ENCODE measurements at regions not wholly inside any gene's neighbourhood (a gene's known extent, or its start where the extent isn't known, plus 50 kb on each side); places are given as distances from the start of the nearest gene placed in this dataset.

DNA sequence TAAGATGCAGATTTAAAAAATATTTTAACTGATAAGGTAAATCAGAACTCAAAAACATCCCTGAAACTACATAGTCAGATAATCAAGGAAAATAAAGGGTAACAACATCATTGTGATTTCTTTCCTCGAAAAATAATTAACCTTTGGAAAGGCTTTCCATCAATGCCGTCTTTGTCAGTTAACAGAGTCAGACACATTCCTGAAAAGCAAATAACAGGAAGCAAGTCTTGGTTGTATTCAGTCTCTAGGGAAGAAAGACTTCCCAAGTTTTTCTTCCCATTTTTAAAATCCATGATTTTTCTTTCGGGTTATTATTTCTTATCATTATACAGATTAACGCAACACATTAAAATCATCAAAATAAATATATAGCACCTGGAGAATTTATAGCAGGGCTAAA lies 256.4 kb upstream of the CDH6 start:
- Histone ChIP-seq H3K9me3 (ENCODE audit: control insufficient read depth, insufficient read depth, low read length) (no peaks in the 10 kb centered on the region), H3K27ac (ENCODE audit: low read depth, low read length) (no peak overlapping the region), H3K4me3 (ENCODE audit: low read depth, low read length) (no peak overlapping the region), H3K27me3 (ENCODE audit: control insufficient read depth, insufficient read depth, low read length) (no peaks in the 10 kb centered on the region)
- DNase-seq (ENCODE audit: low read depth, low spot score) = no peak
- no peak for TF ChIP-seq CTCF (IDR thresholded peaks at IDR 0.05; ENCODE audit: low read depth, low read length)
- POLR2A ChIA-PET = no interaction called here
- CTCF ChIA-PET = no interaction called here

DNA sequence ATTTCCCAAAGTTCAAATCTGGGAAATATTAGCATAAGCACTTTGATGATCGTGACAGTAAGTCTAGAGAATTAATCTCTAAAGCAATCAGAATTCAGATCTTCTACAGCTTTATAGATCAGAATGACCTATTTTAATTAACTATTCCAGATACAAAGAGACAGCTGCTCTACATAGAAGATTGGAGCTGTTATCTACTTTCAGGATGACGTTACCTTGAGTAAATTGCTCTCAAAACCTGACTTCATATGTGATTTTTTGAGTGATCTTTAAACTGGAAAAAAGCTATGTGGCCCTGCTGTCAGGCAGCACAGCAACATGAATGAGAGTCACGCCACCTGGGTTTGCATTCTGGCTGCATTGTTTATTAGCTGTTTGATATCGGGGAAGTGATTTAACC lies 259.9 kb upstream of the CDH6 start:
- DNase-seq (ENCODE audit: low read depth, low spot score) = no peak
- ChIA-PET CTCF (interaction anchor here (2.7 kb wide), 1 partner anchor 253 kb away, joined by 11 read pairs; no protein-coding TSS in a partner anchor), POLR2A (no interaction called here)
- Histone ChIP-seq H3K9me3 (ENCODE audit: control insufficient read depth, insufficient read depth, low read length) (no peaks in the 10 kb centered on the region), H3K27ac (ENCODE audit: low read depth, low read length) (no peak overlapping the region), H3K27me3 (ENCODE audit: control insufficient read depth, insufficient read depth, low read length) (no peaks in the 10 kb centered on the region), H3K4me3 (ENCODE audit: low read depth, low read length) (no peak overlapping the region)
- TF ChIP-seq CTCF (IDR thresholded peaks at IDR 0.05; ENCODE audit: low read depth, low read length) = no peak

GRCh38 chr5:30932273-30933017 lies 261.0 kb upstream of the CDH6 start:
- H3K27me3 ChIP-seq (ENCODE audit: control insufficient read depth, insufficient read depth, low read length) = no peaks in the 10 kb centered on the region
- no peak for DNase-seq (ENCODE audit: low read depth, low spot score)
- H3K9me3 ChIP-seq (ENCODE audit: control insufficient read depth, insufficient read depth, low read length) = no peaks in the 10 kb centered on the region
- TF ChIP-seq CTCF (IDR thresholded peaks at IDR 0.05; ENCODE audit: low read depth, low read length) = no peak
- no peak overlapping the region for H3K4me3 ChIP-seq (ENCODE audit: low read depth, low read length)
- H3K27ac ChIP-seq (ENCODE audit: low read depth, low read length) = no peak overlapping the region
- POLR2A ChIA-PET = no interaction called here
- CTCF ChIA-PET = interaction anchor here (2.7 kb wide), 1 partner anchor 255 kb away, joined by 11 read pairs; no protein-coding TSS in a partner anchor

DNA sequence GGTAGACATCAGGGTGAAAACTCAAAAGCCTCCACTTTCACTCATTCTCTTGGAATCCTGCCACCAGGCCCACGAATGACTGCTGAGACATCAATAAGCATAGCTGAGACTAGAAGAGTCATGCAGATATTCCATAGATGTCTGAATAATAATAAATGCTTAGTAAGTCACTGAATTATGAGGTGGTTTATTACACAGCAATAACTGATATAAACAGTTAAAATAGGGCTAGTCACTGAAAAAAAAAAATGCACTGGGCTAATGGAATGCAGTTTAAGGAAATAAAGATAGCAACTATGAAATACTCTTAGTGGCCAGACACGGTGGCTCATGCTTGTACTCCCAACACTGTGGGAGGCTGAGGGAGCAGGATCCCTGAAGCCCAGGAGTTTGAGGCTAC lies 262.8 kb upstream of the CDH6 start:
- Histone ChIP-seq H3K4me3 (ENCODE audit: low read depth, low read length) (no peak overlapping the region), H3K9me3 (ENCODE audit: control insufficient read depth, insufficient read depth, low read length) (no peaks in the 10 kb centered on the region), H3K27ac (ENCODE audit: low read depth, low read length) (no peak overlapping the region), H3K27me3 (ENCODE audit: control insufficient read depth, insufficient read depth, low read length) (no peaks in the 10 kb centered on the region)
- ChIA-PET POLR2A (no interaction called here), CTCF (interaction anchor here (1.2 kb wide), 1 partner anchor 302 kb away, joined by 5 read pairs; no protein-coding TSS in a partner anchor)
- DNase-seq (ENCODE audit: low read depth, low spot score) = no peak
- no peak for TF ChIP-seq CTCF (IDR thresholded peaks at IDR 0.05; ENCODE audit: low read depth, low read length)

DNA sequence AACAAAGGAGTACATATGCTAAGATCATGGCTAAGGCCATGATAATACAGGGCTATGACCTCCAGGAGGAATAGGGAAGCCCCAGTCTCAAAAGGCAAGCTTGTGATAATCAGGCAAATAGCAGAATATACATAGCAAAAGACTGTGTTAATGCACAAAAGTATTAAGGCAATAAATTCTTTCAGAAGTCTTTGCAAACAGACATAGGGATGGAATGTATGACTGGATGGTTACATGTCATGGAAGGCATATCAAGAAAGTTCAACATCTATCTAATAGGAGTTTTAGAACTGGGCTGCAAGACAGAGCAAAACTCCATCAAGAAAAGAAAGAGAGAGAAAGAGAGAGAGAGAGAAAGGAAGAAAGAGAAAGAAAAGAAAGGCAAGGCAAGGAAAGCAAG lies 264.5 kb upstream of the CDH6 start:
- Histone ChIP-seq H3K4me3 (ENCODE audit: low read depth, low read length) (no peak overlapping the region), H3K27ac (ENCODE audit: low read depth, low read length) (no peak overlapping the region), H3K27me3 (ENCODE audit: control insufficient read depth, insufficient read depth, low read length) (no peaks in the 10 kb centered on the region), H3K9me3 (ENCODE audit: control insufficient read depth, insufficient read depth, low read length) (no peaks in the 10 kb centered on the region)
- TF ChIP-seq CTCF (IDR thresholded peaks at IDR 0.05; ENCODE audit: low read depth, low read length) = no peak
- CTCF ChIA-PET = interaction anchor here (0.8 kb wide), 1 partner anchor 303 kb away, joined by 3 read pairs; no protein-coding TSS in a partner anchor
- DNase-seq (ENCODE audit: low read depth, low spot score) = no peak
- POLR2A ChIA-PET = no interaction called here
